ENCODE measurements at regions not wholly inside any gene's neighbourhood (a gene's known extent, or its start where the extent isn't known, plus 50 kb on each side); places are given as distances from the start of the nearest gene placed in this dataset.

GRCh38 chr5:72000707-72001106 is 106.6 kb upstream of the MAP1B start:
- no peak overlapping the region for H3K4me3 ChIP-seq (ENCODE audit: low read length in 2 of 2)
- H3K4me1 ChIP-seq (ENCODE audit: control insufficient read depth in 2 of 2, insufficient read depth in 2 of 2, low read length in 2 of 2) = no peaks in the 10 kb centered on the region
- no peaks in the 10 kb centered on the region for H3K9me3 ChIP-seq (ENCODE audit: control insufficient read depth in 2 of 2, insufficient read depth in 1 of 2, low read length in 1 of 2)
- 98% methylated on average over 1 of the region's 1 CpG for WGBS
- no peaks in the 10 kb centered on the region for H3K36me3 ChIP-seq (ENCODE audit: control insufficient read depth in 2 of 2, insufficient read depth in 2 of 2, low read length in 1 of 2)
- no peak overlapping the region for H3K27ac ChIP-seq (ENCODE audit: low read depth in 1 of 2, low read length in 1 of 2)
- H3K27me3 ChIP-seq (ENCODE audit: control insufficient read depth in 2 of 2, insufficient read depth in 1 of 2, low read length in 1 of 2) = no peaks in the 10 kb centered on the region
- no peak for DNase-seq (ENCODE audit: low read depth in 6 of 9, low spot score in 9 of 9)

GRCh38 chr5:72005671-72006070 is 101.6 kb upstream of the MAP1B start:
- no peak for DNase-seq (ENCODE audit: low read depth in 6 of 9, low spot score in 9 of 9)
- Histone ChIP-seq H3K4me1 (ENCODE audit: control insufficient read depth in 2 of 2, insufficient read depth in 2 of 2, low read length in 2 of 2) (no peaks in the 10 kb centered on the region), H3K27me3 (ENCODE audit: control insufficient read depth in 2 of 2, insufficient read depth in 1 of 2, low read length in 1 of 2) (no peaks in the 10 kb centered on the region), H3K4me3 (ENCODE audit: low read length in 2 of 2) (no peak overlapping the region), H3K36me3 (ENCODE audit: control insufficient read depth in 2 of 2, insufficient read depth in 2 of 2, low read length in 1 of 2) (no peaks in the 10 kb centered on the region), H3K9me3 (ENCODE audit: control insufficient read depth in 2 of 2, insufficient read depth in 1 of 2, low read length in 1 of 2) (no peaks in the 10 kb centered on the region), H3K27ac (ENCODE audit: low read depth in 1 of 2, low read length in 1 of 2) (no peak overlapping the region)

- DNase-seq (ENCODE audit: low read depth in 6 of 9, low spot score in 9 of 9) = no peak
- Histone ChIP-seq H3K4me1 (ENCODE audit: control insufficient read depth in 2 of 2, insufficient read depth in 2 of 2, low read length in 2 of 2) (no peaks in the 10 kb centered on the region), H3K4me3 (ENCODE audit: low read length in 2 of 2) (no peak overlapping the region), H3K36me3 (ENCODE audit: control insufficient read depth in 2 of 2, insufficient read depth in 2 of 2, low read length in 1 of 2) (no peaks in the 10 kb centered on the region), H3K27ac (ENCODE audit: low read depth in 1 of 2, low read length in 1 of 2) (no peak overlapping the region), H3K27me3 (ENCODE audit: control insufficient read depth in 2 of 2, insufficient read depth in 1 of 2, low read length in 1 of 2) (no peaks in the 10 kb centered on the region), H3K9me3 (ENCODE audit: control insufficient read depth in 2 of 2, insufficient read depth in 1 of 2, low read length in 1 of 2) (no peaks in the 10 kb centered on the region)
- 58% methylated on average over 1 of the region's 1 CpG for WGBS
Observed at GRCh38 chr5:72006361-72006760, 100.9 kb upstream of the MAP1B start.

- no peaks in the 10 kb centered on the region for H3K4me1 ChIP-seq (ENCODE audit: control insufficient read depth in 2 of 2, insufficient read depth in 2 of 2, low read length in 2 of 2)
- DNase-seq (ENCODE audit: low read depth in 6 of 9, low spot score in 9 of 9) = no peak
- no peaks in the 10 kb centered on the region for H3K27me3 ChIP-seq (ENCODE audit: control insufficient read depth in 2 of 2, insufficient read depth in 1 of 2, low read length in 1 of 2)
- no peak overlapping the region for H3K4me3 ChIP-seq (ENCODE audit: low read length in 2 of 2)
- 91% methylated on average over 7 of the region's 7 CpGs for WGBS
- H3K27ac ChIP-seq (ENCODE audit: low read depth in 1 of 2, low read length in 1 of 2) = no peak overlapping the region
- no peaks in the 10 kb centered on the region for H3K36me3 ChIP-seq (ENCODE audit: control insufficient read depth in 2 of 2, insufficient read depth in 2 of 2, low read length in 1 of 2)
- no peaks in the 10 kb centered on the region for H3K9me3 ChIP-seq (ENCODE audit: control insufficient read depth in 2 of 2, insufficient read depth in 1 of 2, low read length in 1 of 2)
Observed at GRCh38 chr5:72007336-72008111, 99.8 kb upstream of the MAP1B start.

GRCh38 chr5:72009280-72009679 is 98.0 kb upstream of the MAP1B start:
- H3K4me1 ChIP-seq (ENCODE audit: control insufficient read depth in 2 of 2, insufficient read depth in 2 of 2, low read length in 2 of 2) = no peaks in the 10 kb centered on the region
- no peak overlapping the region for H3K4me3 ChIP-seq (ENCODE audit: low read length in 2 of 2)
- no peak overlapping the region for H3K27ac ChIP-seq (ENCODE audit: low read depth in 1 of 2, low read length in 1 of 2)
- no peak for DNase-seq (ENCODE audit: low read depth in 6 of 9, low spot score in 9 of 9)
- H3K9me3 ChIP-seq (ENCODE audit: control insufficient read depth in 2 of 2, insufficient read depth in 1 of 2, low read length in 1 of 2) = no peaks in the 10 kb centered on the region
- H3K27me3 ChIP-seq (ENCODE audit: control insufficient read depth in 2 of 2, insufficient read depth in 1 of 2, low read length in 1 of 2) = no peaks in the 10 kb centered on the region
- H3K36me3 ChIP-seq (ENCODE audit: control insufficient read depth in 2 of 2, insufficient read depth in 2 of 2, low read length in 1 of 2) = no peaks in the 10 kb centered on the region
- 87% methylated on average over 7 of the region's 7 CpGs for WGBS

GRCh38 chr5:72010430-72010829 is 96.8 kb upstream of the MAP1B start:
- WGBS = 86% methylated on average over 4 of the region's 4 CpGs
- H3K27ac ChIP-seq (ENCODE audit: low read depth in 1 of 2, low read length in 1 of 2) = no peak overlapping the region
- no peak for DNase-seq (ENCODE audit: low read depth in 6 of 9, low spot score in 9 of 9)
- H3K36me3 ChIP-seq (ENCODE audit: control insufficient read depth in 2 of 2, insufficient read depth in 2 of 2, low read length in 1 of 2) = no peaks in the 10 kb centered on the region
- no peaks in the 10 kb centered on the region for H3K9me3 ChIP-seq (ENCODE audit: control insufficient read depth in 2 of 2, insufficient read depth in 1 of 2, low read length in 1 of 2)
- H3K27me3 ChIP-seq (ENCODE audit: control insufficient read depth in 2 of 2, insufficient read depth in 1 of 2, low read length in 1 of 2) = no peaks in the 10 kb centered on the region
- no peak overlapping the region for H3K4me3 ChIP-seq (ENCODE audit: low read length in 2 of 2)
- no peaks in the 10 kb centered on the region for H3K4me1 ChIP-seq (ENCODE audit: control insufficient read depth in 2 of 2, insufficient read depth in 2 of 2, low read length in 2 of 2)

- whole genome bisulfite sequencing = 86% methylated on average over 4 of the region's 4 CpGs
Observed at GRCh38 chr5:72012906-72013305, 94.4 kb upstream of the MAP1B start.

GRCh38 chr5:72013766-72014624 is 93.3 kb upstream of the MAP1B start:
- H3K27ac ChIP-seq (ENCODE audit: low read depth in 1 of 2, low read length in 1 of 2) = no peak overlapping the region
- no peaks in the 10 kb centered on the region for H3K9me3 ChIP-seq (ENCODE audit: control insufficient read depth in 2 of 2, insufficient read depth in 1 of 2, low read length in 1 of 2)
- H3K4me1 ChIP-seq (ENCODE audit: control insufficient read depth in 2 of 2, insufficient read depth in 2 of 2, low read length in 2 of 2) = no peaks in the 10 kb centered on the region
- no peaks in the 10 kb centered on the region for H3K27me3 ChIP-seq (ENCODE audit: control insufficient read depth in 2 of 2, insufficient read depth in 1 of 2, low read length in 1 of 2)
- H3K36me3 ChIP-seq (ENCODE audit: control insufficient read depth in 2 of 2, insufficient read depth in 2 of 2, low read length in 1 of 2) = no peaks in the 10 kb centered on the region
- WGBS = 82% methylated on average over 10 of the region's 10 CpGs
- DNase-seq (ENCODE audit: low read depth in 6 of 9, low spot score in 9 of 9) = no peak
- no peak overlapping the region for H3K4me3 ChIP-seq (ENCODE audit: low read length in 2 of 2)

More at GRCh38 chr5:72012906-72013305, 94.4 kb upstream of the MAP1B start:
- no peaks in the 10 kb centered on the region for H3K27me3 ChIP-seq (ENCODE audit: control insufficient read depth in 2 of 2, insufficient read depth in 1 of 2, low read length in 1 of 2)
- no peaks in the 10 kb centered on the region for H3K4me1 ChIP-seq (ENCODE audit: control insufficient read depth in 2 of 2, insufficient read depth in 2 of 2, low read length in 2 of 2)
- H3K27ac ChIP-seq (ENCODE audit: low read depth in 1 of 2, low read length in 1 of 2) = no peak overlapping the region
- no peaks in the 10 kb centered on the region for H3K9me3 ChIP-seq (ENCODE audit: control insufficient read depth in 2 of 2, insufficient read depth in 1 of 2, low read length in 1 of 2)
- no peaks in the 10 kb centered on the region for H3K36me3 ChIP-seq (ENCODE audit: control insufficient read depth in 2 of 2, insufficient read depth in 2 of 2, low read length in 1 of 2)
- DNase-seq (ENCODE audit: low read depth in 6 of 9, low spot score in 9 of 9) = no peak
- H3K4me3 ChIP-seq (ENCODE audit: low read length in 2 of 2) = no peak overlapping the region

- no peaks in the 10 kb centered on the region for H3K9me3 ChIP-seq (ENCODE audit: control insufficient read depth in 2 of 2, insufficient read depth in 1 of 2, low read length in 1 of 2)
- H3K27ac ChIP-seq (ENCODE audit: low read depth in 1 of 2, low read length in 1 of 2) = no peak overlapping the region
- 81% methylated on average over 7 of the region's 7 CpGs for whole genome bisulfite sequencing
- H3K4me1 ChIP-seq (ENCODE audit: control insufficient read depth in 2 of 2, insufficient read depth in 2 of 2, low read length in 2 of 2) = no peaks in the 10 kb centered on the region
- DNase-seq (ENCODE audit: low read depth in 6 of 9, low spot score in 9 of 9) = no peak
- H3K4me3 ChIP-seq (ENCODE audit: low read length in 2 of 2) = no peak overlapping the region
- no peaks in the 10 kb centered on the region for H3K36me3 ChIP-seq (ENCODE audit: control insufficient read depth in 2 of 2, insufficient read depth in 2 of 2, low read length in 1 of 2)
- H3K27me3 ChIP-seq (ENCODE audit: control insufficient read depth in 2 of 2, insufficient read depth in 1 of 2, low read length in 1 of 2) = no peaks in the 10 kb centered on the region
Observed at GRCh38 chr5:72015103-72015548, 92.1 kb upstream of the MAP1B start.

All from thymus (tissue), 11 donors.